ENCODE measurements at regions not wholly inside any gene's neighbourhood (a gene's known extent, or its start where the extent isn't known, plus 50 kb on each side); places are given as distances from the start of the nearest gene placed in this dataset.

GRCh38 chr18:27863780-27864430 is 313.0 kb downstream of the CDH2 start:
- Histone ChIP-seq H3K14ac (replicated peaks; ENCODE audit: low read depth, low read length) (no peak overlapping the region), H3K4me3 (ENCODE audit: insufficient read depth, low read depth, low read length) (no peak overlapping the region), H4K91ac (ENCODE audit: insufficient read depth, low read depth, low read length) (no peak overlapping the region), H2AFZ (replicated peaks; ENCODE audit: low read length, poor library complexity) (no peak overlapping the region), H3K9ac (ENCODE audit: low read depth, low read length) (no peak overlapping the region), H4K8ac (ENCODE audit: low read depth in 2 of 2, low read length in 2 of 2) (no peak overlapping the region), H3K4ac (ENCODE audit: low read depth, low read length) (no peak overlapping the region), H2AK9ac (replicated peaks; ENCODE audit: low read depth, low read length, poor library complexity) (no peak overlapping the region), H3K56ac (ENCODE audit: extremely low read depth, insufficient read depth, low read length) (no peak overlapping the region), H3K9me3 (ENCODE audit: control insufficient read depth, insufficient read depth, low read length) (no peaks in the 10 kb centered on the region), H3K23ac (ENCODE audit: low read depth, low read length) (no peak overlapping the region), H3K4me2 (ENCODE audit: low read depth, low read length) (no peak overlapping the region), H2BK20ac (ENCODE audit: low read depth, low read length) (no peak overlapping the region), H2AK5ac (ENCODE audit: low read depth, low read length) (no peak overlapping the region), H3K79me1 (ENCODE audit: low read depth in 1 of 2, low read length in 2 of 2) (no peaks in the 10 kb centered on the region), H3K18ac (ENCODE audit: low read depth, low read length) (no peak overlapping the region), H2BK15ac (ENCODE audit: low read depth, low read length) (no peak overlapping the region), H3K27ac (ENCODE audit: insufficient read depth, low read length) (no peak overlapping the region), H2BK120ac (ENCODE audit: low read depth, low read length) (no peak overlapping the region), H3K4me1 (ENCODE audit: control insufficient read depth, insufficient read depth, low read length) (no peaks in the 10 kb centered on the region), H4K5ac (ENCODE audit: low read depth, low read length) (no peak overlapping the region), H3K36me3 (ENCODE audit: control insufficient read depth, insufficient read depth, low read length) (no peaks in the 10 kb centered on the region), H2BK5ac (ENCODE audit: low read depth, low read length, poor library complexity, severe bottlenecking) (no peak overlapping the region), H3K9me1 (ENCODE audit: insufficient read depth, low read length) (no peaks in the 10 kb centered on the region), H4K20me1 (ENCODE audit: insufficient read depth, low read length) (no peaks in the 10 kb centered on the region), H3K27me3 (ENCODE audit: control insufficient read depth, insufficient read depth, low read length) (no peaks in the 10 kb centered on the region)
- CTCF ChIA-PET = no interaction called here
- dilution Hi-C loops (cut with HindIII; ENCODE audit: low sequenced_read_pairs, unreplicated experiment) (no loop called here), in situ Hi-C loops (cut with MboI; ENCODE audit: low sequenced_read_pairs) (no loop called here), intact Hi-C loops (cut with micrococcal nuclease) (no loop called here)
- ATAC-seq (ENCODE audit: low read depth) = no peak
- POLR2A ChIA-PET (ENCODE audit: unreplicated experiment) = no interaction called here
- no peak for DNase-seq
- TF ChIP-seq NFE2L2 (IDR thresholded peaks at IDR 0.05; ENCODE audit: low read depth, low read length) = no peak
- TF ChIP-seq RFX5 (IDR thresholded peaks at IDR 0.05; ENCODE audit: low read depth, low read length) = no peak
- no peak for TF ChIP-seq MAZ (IDR thresholded peaks at IDR 0.05; ENCODE audit: borderline replicate concordance, low read depth, low read length)
- no peak for TF ChIP-seq CHD1 (IDR thresholded peaks at IDR 0.05; ENCODE audit: low read depth, low read length)
- no peak for TF ChIP-seq BHLHE40 (IDR thresholded peaks at IDR 0.05; ENCODE audit: low read depth, low read length)
- no peak for TF ChIP-seq ELK1 (IDR thresholded peaks at IDR 0.05; ENCODE audit: borderline replicate concordance, low read depth, low read length)
- no CpG with 5 or more reads among the region's 4 CpGs for WGBS, 2 experiments (ENCODE audit: extremely low coverage in 2 of 2, insufficient read length in 1 of 2)
- BruUV-seq (replicated peaks) = no TSS peak
